ENCODE measurements at regions not wholly inside any gene's neighbourhood (a gene's known extent, or its start where the extent isn't known, plus 50 kb on each side); places are given as distances from the start of the nearest gene placed in this dataset.
"Not testable (repeated sequence)": the region's sequence is repeated elsewhere in the genome, so short reads cannot be mapped to it uniquely, and the experiment has no call there.

DNA sequence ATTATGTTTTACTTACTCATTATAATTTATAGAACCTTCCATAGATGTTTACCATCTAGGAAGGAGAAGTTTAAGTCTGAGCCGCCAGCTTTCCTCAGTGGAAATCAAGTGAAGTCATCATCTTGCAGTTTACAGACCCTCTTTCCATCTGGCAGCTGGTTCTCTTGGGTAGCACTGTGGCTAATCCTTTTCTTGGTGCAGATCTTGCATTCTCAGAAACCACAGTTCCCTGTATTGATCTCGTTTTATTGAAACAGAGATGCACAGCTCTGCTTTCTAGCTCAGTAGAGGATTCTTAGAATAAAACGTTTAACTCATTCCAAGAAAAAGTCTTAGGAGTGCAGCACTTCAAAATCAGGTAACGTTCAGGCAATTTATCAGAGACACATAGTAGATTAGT lies 1154.7 kb downstream of the FOXD4L5 start:
- intact Hi-C loops (cut with DNase I); H3K36me3 ChIP-seq; H3K4me3 ChIP-seq; H3K27me3 ChIP-seq; H3K27ac ChIP-seq; DNase-seq (ENCODE audit: extremely low spot score in 2 of 2); H3K4me1 ChIP-seq; H3K9me3 ChIP-seq: not testable (repeated sequence)

- TF ChIP-seq POLR2A (IDR thresholded peaks at IDR 0.05) (no peak), CTCF (IDR thresholded peaks at IDR 0.05) (no peak), POLR2AphosphoS5 (IDR thresholded peaks at IDR 0.05; ENCODE audit: insufficient read depth in 1 of 2, low read depth in 1 of 2) (no peak)
- Histone ChIP-seq H3K27me3 (no peaks in the 10 kb centered on the region), H3K4me1 (no peaks in the 10 kb centered on the region), H3K27ac (no peak overlapping the region), H3K36me3 (no peaks in the 10 kb centered on the region), H3K4me3 (no peak overlapping the region), H3K9me3 (no peaks in the 10 kb centered on the region)
- DNase-seq (ENCODE audit: extremely low spot score in 2 of 2): no peak
- intact Hi-C loops (cut with DNase I): no loop called here
Observed at GRCh38 chr9:64128572-64128971, 1156.4 kb downstream of the FOXD4L5 start.

DNA sequence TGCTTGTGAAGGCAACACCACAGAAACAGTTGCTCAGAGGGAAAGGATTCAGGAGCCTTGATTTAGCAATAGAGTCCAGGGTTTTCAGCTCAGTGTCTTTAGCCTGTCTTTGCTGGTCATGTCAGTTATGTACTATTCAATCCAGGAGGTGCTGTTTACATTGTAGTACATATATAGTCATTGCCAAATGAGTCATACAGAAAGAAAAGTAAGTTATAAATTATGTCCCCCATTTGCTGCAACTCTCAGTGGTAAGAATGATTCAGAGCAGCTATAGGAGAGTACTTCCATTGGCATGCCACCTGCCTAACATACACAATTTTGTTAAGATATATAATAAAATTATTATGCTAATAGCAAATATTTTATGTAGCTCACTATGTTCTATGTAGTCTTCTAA lies 1163.4 kb downstream of the FOXD4L5 start:
- H3K9me3 ChIP-seq; DNase-seq (ENCODE audit: extremely low spot score in 2 of 2); H3K27me3 ChIP-seq; intact Hi-C loops (cut with DNase I); H3K4me1 ChIP-seq; H3K27ac ChIP-seq; H3K4me3 ChIP-seq; H3K36me3 ChIP-seq: not testable (repeated sequence)

DNA sequence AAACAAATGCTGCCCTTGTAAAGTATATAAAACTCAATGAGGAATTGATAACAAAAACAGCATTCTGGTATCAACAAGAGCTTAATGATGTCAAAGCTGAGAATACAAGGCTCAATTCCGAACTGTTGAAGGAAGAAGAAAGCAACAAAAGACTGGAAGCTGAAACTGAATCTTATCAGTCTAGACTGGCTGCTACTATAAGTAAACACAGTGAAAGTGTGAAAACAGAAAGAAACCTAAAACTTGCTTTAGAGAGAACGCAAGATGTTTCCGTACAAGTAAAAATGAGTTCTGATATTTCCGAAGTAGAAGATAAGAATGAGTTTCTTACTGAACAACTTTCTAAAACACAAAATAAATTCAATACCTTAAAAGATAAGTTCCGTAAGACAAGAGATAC lies 1167.7 kb downstream of the FOXD4L5 start:
- intact Hi-C loops (cut with DNase I); H3K27me3 ChIP-seq; DNase-seq (ENCODE audit: extremely low spot score in 2 of 2); H3K4me3 ChIP-seq; H3K9me3 ChIP-seq; H3K27ac ChIP-seq; H3K36me3 ChIP-seq; H3K4me1 ChIP-seq: not testable (repeated sequence)

DNA sequence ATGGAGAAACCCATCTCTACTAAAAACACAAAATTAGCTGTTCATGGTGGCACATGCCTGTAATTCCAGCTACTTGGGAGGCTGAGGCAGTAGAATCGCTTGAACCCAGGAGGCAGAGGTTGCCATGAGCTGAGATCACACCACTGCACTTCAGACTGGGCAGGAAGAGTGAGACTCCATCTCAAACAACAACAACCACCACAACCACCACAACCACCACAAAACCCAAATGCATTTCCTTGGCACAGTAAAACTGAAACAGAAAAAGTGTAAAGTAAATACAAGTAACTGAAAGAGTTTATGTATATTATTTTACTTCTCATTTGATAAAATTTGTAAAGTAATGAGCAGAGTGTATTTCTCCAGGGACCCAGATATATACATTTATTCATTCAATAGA lies 1177.1 kb downstream of the FOXD4L5 start:
- H3K4me1 ChIP-seq; H3K27ac ChIP-seq; H3K36me3 ChIP-seq; H3K9me3 ChIP-seq; H3K27me3 ChIP-seq; H3K4me3 ChIP-seq; intact Hi-C loops (cut with DNase I); DNase-seq (ENCODE audit: extremely low spot score in 2 of 2): not testable (repeated sequence)

DNA sequence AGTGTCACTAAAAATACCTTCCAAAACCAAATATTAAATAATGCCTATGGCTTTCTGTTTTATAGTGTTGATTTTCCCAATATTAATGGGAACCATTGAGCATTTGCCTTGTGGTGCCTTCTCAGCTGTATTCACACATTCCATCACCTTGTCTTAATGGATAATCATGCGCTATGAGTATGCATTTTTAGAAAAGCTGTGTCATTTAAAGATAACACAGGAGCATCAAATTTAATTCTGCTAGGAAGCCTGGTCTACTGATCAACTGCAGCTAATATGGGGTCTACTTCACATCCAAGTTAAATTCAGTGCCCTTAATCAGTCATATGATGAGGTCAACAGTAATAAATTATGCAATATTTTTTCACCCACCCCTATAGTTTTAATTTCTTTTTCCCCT lies 1177.8 kb downstream of the FOXD4L5 start:
- H3K4me1 ChIP-seq; intact Hi-C loops (cut with DNase I); H3K36me3 ChIP-seq; H3K27ac ChIP-seq; DNase-seq (ENCODE audit: extremely low spot score in 2 of 2); H3K9me3 ChIP-seq; H3K4me3 ChIP-seq; H3K27me3 ChIP-seq: not testable (repeated sequence)

DNA sequence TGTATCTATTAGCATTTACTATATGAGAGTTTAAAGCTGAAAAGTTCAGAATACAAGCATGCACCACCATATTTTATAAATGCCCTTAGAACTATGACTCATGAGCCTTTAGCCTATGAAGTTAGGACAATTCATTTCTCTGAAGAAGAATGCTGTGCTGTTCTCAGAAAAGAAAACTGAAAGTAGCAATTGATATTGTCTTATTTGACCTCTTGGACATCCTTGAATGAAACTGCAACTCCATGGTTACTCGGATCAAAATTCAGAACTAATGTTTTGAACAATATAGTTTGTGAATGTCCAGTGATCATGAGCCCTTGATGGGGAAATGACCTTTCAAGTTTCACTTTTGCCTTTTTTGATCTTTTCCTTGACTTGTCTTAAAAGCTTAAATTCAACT lies 1179.8 kb downstream of the FOXD4L5 start:
- H3K9me3 ChIP-seq; H3K27ac ChIP-seq; DNase-seq (ENCODE audit: extremely low spot score in 2 of 2); H3K27me3 ChIP-seq; H3K36me3 ChIP-seq; intact Hi-C loops (cut with DNase I); H3K4me1 ChIP-seq; H3K4me3 ChIP-seq: not testable (repeated sequence)

DNA sequence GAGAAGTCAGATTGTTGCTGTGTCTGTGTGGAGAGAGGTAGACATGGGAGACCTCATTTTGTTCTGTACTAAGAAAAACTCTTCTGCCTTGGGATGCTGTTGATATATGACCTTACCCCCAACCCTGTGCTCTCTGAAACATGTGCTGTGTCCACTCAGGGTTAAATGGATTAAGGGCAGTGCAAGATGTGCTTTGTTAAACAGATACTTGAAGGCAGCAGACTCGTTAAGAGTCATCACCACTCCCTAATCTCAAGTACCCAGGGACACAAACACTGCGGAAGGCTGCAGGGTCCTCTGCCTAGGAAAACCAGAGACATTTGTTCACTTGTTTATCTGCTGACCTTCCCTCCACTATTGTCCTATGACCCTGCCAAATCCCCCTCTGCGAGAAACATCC lies 1183.5 kb downstream of the FOXD4L5 start:
- H3K27ac ChIP-seq; H3K27me3 ChIP-seq; H3K36me3 ChIP-seq; intact Hi-C loops (cut with DNase I); DNase-seq (ENCODE audit: extremely low spot score in 2 of 2); H3K4me3 ChIP-seq; H3K9me3 ChIP-seq; H3K4me1 ChIP-seq: not testable (repeated sequence)

DNA sequence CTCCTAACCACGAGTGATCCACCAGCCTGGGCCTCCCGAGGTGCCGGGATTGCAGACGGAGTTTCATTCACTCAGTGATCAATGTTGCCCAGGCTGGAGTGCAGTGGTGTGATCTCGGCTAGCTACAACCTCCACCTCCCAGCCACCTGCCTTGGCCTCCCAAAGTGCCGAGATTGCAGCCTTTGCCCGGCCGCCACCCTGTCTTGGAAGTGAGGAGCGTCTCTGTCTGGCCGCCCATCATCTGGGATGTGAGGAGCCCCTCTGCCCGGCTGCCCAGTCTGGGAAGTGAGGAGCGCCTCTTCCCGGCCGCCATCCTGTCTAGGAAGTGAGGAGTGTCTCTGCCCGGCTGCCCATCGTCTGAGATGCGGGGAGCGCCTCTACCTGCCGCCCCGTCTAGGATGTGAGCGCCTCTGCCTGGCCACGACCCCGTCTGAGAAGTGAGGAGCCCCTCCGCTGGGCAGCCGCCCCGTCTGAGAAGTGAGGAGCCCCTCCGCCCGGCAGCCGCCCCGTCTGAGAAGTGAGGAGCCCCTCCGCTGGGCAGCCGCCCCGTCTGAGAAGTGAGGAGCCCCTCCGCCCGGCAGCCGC lies 1184.3 kb downstream of the FOXD4L5 start:
- H3K4me3 ChIP-seq; intact Hi-C loops (cut with DNase I); H3K4me1 ChIP-seq; H3K9me3 ChIP-seq; H3K27ac ChIP-seq; H3K36me3 ChIP-seq; H3K27me3 ChIP-seq; DNase-seq (ENCODE audit: extremely low spot score in 2 of 2): not testable (repeated sequence)

DNA sequence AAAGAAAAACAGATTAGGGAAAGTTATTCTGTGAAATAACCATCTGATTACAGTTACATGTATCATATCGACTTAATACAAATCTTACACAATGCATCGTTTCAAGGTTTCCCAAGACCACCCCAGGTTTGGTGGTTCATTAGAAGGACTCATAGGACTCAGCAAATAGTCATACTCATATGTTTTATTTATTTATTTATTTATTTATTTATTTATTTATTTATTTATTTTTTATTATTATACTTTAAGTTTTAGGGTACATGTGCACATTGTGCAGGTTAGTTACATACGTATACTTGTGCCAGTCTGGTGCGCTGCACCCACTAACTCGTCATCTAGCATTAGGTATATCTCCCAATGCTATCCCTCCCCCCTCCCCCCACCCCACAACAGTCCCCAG lies 1199.0 kb downstream of the FOXD4L5 start:
- H3K36me3 ChIP-seq; DNase-seq (ENCODE audit: extremely low spot score in 2 of 2); H3K4me1 ChIP-seq; H3K27me3 ChIP-seq; H3K9me3 ChIP-seq; intact Hi-C loops (cut with DNase I); H3K4me3 ChIP-seq; H3K27ac ChIP-seq: not testable (repeated sequence)

DNA sequence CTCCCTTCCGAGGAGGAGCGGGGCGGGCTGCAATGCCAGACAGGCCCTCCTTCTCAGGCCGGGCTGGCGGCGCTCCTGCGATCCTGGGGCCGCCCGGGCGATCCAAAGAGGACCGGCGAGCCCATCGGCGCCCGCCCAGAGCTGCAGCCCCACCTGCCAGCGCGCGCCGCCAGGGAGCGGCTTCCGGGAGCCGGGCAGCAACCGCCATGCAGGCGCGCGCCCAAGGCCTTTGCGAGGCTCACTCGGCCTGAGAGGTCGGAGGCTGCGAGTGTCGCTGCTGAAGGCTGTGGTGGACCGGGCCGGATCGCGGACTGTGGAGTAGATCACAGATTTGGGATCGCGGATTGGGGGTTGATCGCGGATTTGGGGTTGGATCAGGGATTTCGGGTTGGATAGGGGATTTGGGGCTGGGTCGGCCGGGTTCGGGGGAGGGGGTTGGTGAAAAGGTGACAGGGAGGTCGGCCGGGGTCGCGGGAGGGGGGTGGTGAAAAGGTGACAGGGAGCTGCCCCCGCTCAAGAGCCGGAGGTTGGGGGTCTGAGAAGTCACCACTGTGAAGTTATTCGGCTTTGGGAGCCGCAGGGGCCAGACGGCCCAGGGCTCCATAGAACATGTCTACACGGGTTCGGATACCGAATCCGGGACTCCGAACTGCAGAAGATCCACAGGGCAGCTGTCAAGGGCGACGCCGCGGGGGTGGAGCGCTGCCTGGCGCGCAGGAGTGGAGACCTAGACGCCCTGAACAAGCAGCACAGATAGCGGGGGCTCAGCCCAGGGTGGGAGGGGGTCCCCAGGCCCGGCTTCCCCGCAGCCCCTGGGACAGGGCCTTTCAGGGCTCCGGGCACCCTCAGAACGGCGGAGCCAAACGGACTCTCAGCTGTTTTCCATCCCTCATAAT lies 1213.4 kb downstream of the FOXD4L5 start:
- DNase-seq (ENCODE audit: extremely low spot score in 2 of 2); H3K9me3 ChIP-seq; H3K4me1 ChIP-seq; H3K27me3 ChIP-seq; H3K4me3 ChIP-seq; H3K36me3 ChIP-seq; H3K27ac ChIP-seq; intact Hi-C loops (cut with DNase I): not testable (repeated sequence)

- H3K9me3 ChIP-seq; H3K27ac ChIP-seq; H3K27me3 ChIP-seq; H3K36me3 ChIP-seq; H3K4me3 ChIP-seq; DNase-seq (ENCODE audit: extremely low spot score in 2 of 2); H3K4me1 ChIP-seq; intact Hi-C loops (cut with DNase I): not testable (repeated sequence)
Observed at GRCh38 chr9:64070611-64071357, 1214.2 kb downstream of the FOXD4L5 start.
